CD14-positive monocyte (primary cell): ENCODE measurements at regions not wholly inside any gene's neighbourhood (a gene's known extent, or its start where the extent isn't known, plus 50 kb on each side); places are given as distances from the start of the nearest gene placed in this dataset.
A peak's percentile ranks its signal among the peaks of the same experiment; 100 is the strongest.

Experiments
- DNase-seq, 3 donors: peaks; one replicate each; pipeline ENCODE4 v3.0.0-alpha.2; 2011 to 2022
- H2AFZ ChIP-seq: 2 replicates; pipeline ENCODE4 v1.6.0; 2012; ENCODE audit warnings: mild to moderate bottlenecking, low read depth, low read length, inconsistent platforms; ENCODE audit not compliant: insufficient read depth, poor library complexity, severe bottlenecking
- H3K27ac ChIP-seq, 2 donors: 1 replicate in 1 of 2; 2 replicates in 1 of 2; pipeline ENCODE4 v1.5.1; 2012 to 2013; ENCODE audit warnings: low read length in 2 of 2, control low read depth in 1 of 2, inconsistent platforms in 1 of 2, low read depth in 1 of 2, mild to moderate bottlenecking in 1 of 2
- H3K27me3 ChIP-seq, 2 donors: one replicate each; pipeline versions ENCODE4 v1.6.0 to v1.6.1; 2011 to 2013; ENCODE audit warnings: low read length in 2 of 2; ENCODE audit not compliant: control insufficient read depth in 2 of 2, insufficient read depth in 2 of 2
- H3K36me3 ChIP-seq, 2 donors: replicated peaks in 1 of 2; 1 replicate in 1 of 2; 2 replicates in 1 of 2; pipeline versions ENCODE4 v1.5.1 to v1.6.1; 2012 to 2013; ENCODE audit warnings: low read length in 2 of 2, control low read depth in 1 of 2, inconsistent platforms in 1 of 2, mild to moderate bottlenecking in 1 of 2; ENCODE audit not compliant: insufficient read depth in 2 of 2, control insufficient read depth in 1 of 2
- H3K4me1 ChIP-seq, 2 donors: 1 replicate in 1 of 2; 2 replicates in 1 of 2; pipeline versions ENCODE4 v1.5.1 to v1.6.1; 2012 to 2013; ENCODE audit warnings: low read length in 2 of 2, control low read depth in 1 of 2, inconsistent platforms in 1 of 2, mild to moderate bottlenecking in 1 of 2, moderate library complexity in 1 of 2; ENCODE audit not compliant: insufficient read depth in 2 of 2, control insufficient read depth in 1 of 2
- H3K4me2 ChIP-seq: replicated peaks from 2 replicates; pipeline ENCODE3; 2012; ENCODE audit warnings: low read length, moderate library complexity, mild to moderate bottlenecking; ENCODE audit not compliant: poor library complexity, severe bottlenecking; ENCODE audit errors: extremely low read depth
- H3K4me3 ChIP-seq, 3 experiments: fragments of 200-600 bp in 1 of 3; sonication (generic) in 1 of 3; replicated peaks in 1 of 3; 1 replicate in 2 of 3; 2 replicates in 1 of 3; pipeline ENCODE4 v1.5.1; 2011 to 2013; ENCODE audit warnings: low read length in 3 of 3, mild to moderate bottlenecking in 3 of 3, control low read depth in 2 of 3, low read depth in 2 of 3, inconsistent platforms in 1 of 3, moderate library complexity in 1 of 3
- H3K79me2 ChIP-seq: 2 replicates; pipeline ENCODE4 v1.6.0; 2012; ENCODE audit warnings: mild to moderate bottlenecking, control low read depth, inconsistent platforms, low read length, moderate library complexity; ENCODE audit not compliant: insufficient read depth
- H3K9ac ChIP-seq: 2 replicates; pipeline ENCODE4 v1.6.0; 2017; ENCODE audit warnings: low read length, mild to moderate bottlenecking; ENCODE audit not compliant: insufficient read depth, poor library complexity, severe bottlenecking
- H3K9me3 ChIP-seq, 2 donors: replicated peaks in 1 of 2; 1 replicate in 1 of 2; 2 replicates in 1 of 2; pipeline versions ENCODE4 v1.5.1 to v1.6.1; 2012 to 2013; ENCODE audit warnings: low read length in 2 of 2, control low read depth in 1 of 2; ENCODE audit not compliant: control insufficient read depth in 1 of 2, insufficient read depth in 1 of 2
- H4K20me1 ChIP-seq: 2 replicates; pipeline ENCODE4 v1.6.0; 2012; ENCODE audit warnings: mild to moderate bottlenecking, low read length, control low read depth, moderate library complexity; ENCODE audit not compliant: insufficient read depth
- H3K27ac Mint-ChIP-seq, 7 donors: one replicate each; pipeline ENCODE4 v1.8.0; 2020; ENCODE audit warnings: mild to moderate bottlenecking in 7 of 7, mixed read lengths in 7 of 7, moderate library complexity in 6 of 7, inconsistent platforms in 2 of 7
- H3K27me3 Mint-ChIP-seq, 3 donors: one replicate each; pipeline ENCODE4 v1.8.0; 2021 to 2022; ENCODE audit warnings: low read depth in 3 of 3, mild to moderate bottlenecking in 3 of 3, mixed read lengths in 3 of 3, moderate library complexity in 3 of 3, inconsistent platforms in 1 of 3
- H3K36me3 Mint-ChIP-seq, 2 donors: one replicate each; pipeline ENCODE4 v1.8.0; 2020; ENCODE audit warnings: mixed read lengths in 2 of 2, inconsistent platforms in 1 of 2, mild to moderate bottlenecking in 1 of 2
- H3K4me1 Mint-ChIP-seq: one replicate; pipeline ENCODE4 v1.8.0; 2020; ENCODE audit warnings: mild to moderate bottlenecking, mixed read lengths
- H3K4me3 Mint-ChIP-seq, 2 donors: one replicate each; pipeline ENCODE4 v1.8.0; 2020; ENCODE audit warnings: mild to moderate bottlenecking in 2 of 2, mixed read lengths in 2 of 2, moderate library complexity in 1 of 2
- H3K9me3 Mint-ChIP-seq, 7 donors: one replicate each; pipeline ENCODE4 v1.8.0; 2020 to 2022; ENCODE audit warnings: mixed read lengths in 7 of 7, mild to moderate bottlenecking in 6 of 7, moderate library complexity in 6 of 7, inconsistent platforms in 2 of 7
- WGBS: methylation state at CpG from one replicate; pipeline ENCODE4 v1.1.5; 2013; ENCODE audit warnings: missing lambda C conversion rate; ENCODE audit not compliant: insufficient coverage; 5-methylcytosine and 5-hydroxymethylcytosine counted together
- intact Hi-C, 2 donors: fragments of 100-400 bp; cut with micrococcal nuclease; formaldehyde crosslinking; loops; one replicate each; pipeline versions ENCODE4 v1.15.0 to v1.15.1; 2023
- TF ChIP-seq, protein P1 (sequence below): fragments of 200-600 bp; IDR thresholded peaks from one replicate; pipeline ENCODE4 v1.8.0; 2022; ENCODE audit warnings: antibody characterized with exemption, mild to moderate bottlenecking

DNA sequence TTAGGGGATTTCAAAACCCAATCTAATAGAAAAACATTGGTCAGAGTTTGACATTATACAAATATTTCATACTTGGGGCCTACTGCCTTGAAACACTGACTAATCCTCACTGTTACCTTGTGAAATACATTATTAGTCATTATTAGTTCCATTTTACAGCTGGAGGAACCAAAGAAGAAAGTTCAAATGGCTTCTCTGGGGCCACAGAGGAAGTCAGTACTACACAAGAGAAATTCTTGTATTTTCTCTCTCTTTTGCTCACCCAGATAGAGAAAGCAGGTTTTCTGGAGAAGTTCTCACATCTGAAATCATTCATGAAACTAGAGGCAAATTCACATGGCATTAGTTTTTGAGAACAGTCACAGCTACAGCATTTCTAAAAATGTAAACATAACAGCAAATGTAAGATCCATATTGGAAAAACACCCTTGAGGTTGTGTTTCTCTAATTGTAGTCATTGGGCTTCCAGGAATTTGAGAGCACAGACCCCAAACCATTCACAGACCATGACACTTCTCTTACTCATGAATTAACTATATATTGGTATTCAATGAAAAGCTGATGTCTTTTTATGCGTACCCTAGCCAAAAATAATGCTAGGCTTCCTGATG is 83.0 kb downstream of the LLPH start:
- Histone ChIP-seq H3K4me2 (no peak overlapping the region), H3K36me3 (no peaks in the 10 kb centered on the region), H3K4me1 (peaks cover 0 to 5% of the 10 kb centered on the region in 2 donors), H3K27ac (peak overlapping the region in 1 of 2 donors; percentile 43), H3K4me3 (no peak overlapping the region), H3K9ac (no peak overlapping the region), H3K79me2 (no peaks in the 10 kb centered on the region), H2AFZ (peak overlapping the region; percentile 47), H4K20me1 (no peaks in the 10 kb centered on the region), H3K9me3 (no peaks in the 10 kb centered on the region), H3K27me3 (no peaks in the 10 kb centered on the region)
- peak; percentile 28 to 58 (median 37) for DNase-seq
- no CpG with 5 or more reads among the region's 1 CpG for WGBS
- intact Hi-C loops = no loop called here
- Mint-ChIP-seq H3K27me3 (peaks cover 0 to 1% (median 0%) of the 10 kb centered on the region in 3 donors), H3K4me1 (peaks cover 6% of the 10 kb centered on the region), H3K36me3 (no peaks in the 10 kb centered on the region), H3K27ac (peak overlapping the region in 3 of 7 donors; percentile 28 to 54 (median 35)), H3K9me3 (peaks cover 0 to 2% (median 0%) of the 10 kb centered on the region in 7 donors), H3K4me3 (no peak overlapping the region)
- TF ChIP-seq, protein P1, sequence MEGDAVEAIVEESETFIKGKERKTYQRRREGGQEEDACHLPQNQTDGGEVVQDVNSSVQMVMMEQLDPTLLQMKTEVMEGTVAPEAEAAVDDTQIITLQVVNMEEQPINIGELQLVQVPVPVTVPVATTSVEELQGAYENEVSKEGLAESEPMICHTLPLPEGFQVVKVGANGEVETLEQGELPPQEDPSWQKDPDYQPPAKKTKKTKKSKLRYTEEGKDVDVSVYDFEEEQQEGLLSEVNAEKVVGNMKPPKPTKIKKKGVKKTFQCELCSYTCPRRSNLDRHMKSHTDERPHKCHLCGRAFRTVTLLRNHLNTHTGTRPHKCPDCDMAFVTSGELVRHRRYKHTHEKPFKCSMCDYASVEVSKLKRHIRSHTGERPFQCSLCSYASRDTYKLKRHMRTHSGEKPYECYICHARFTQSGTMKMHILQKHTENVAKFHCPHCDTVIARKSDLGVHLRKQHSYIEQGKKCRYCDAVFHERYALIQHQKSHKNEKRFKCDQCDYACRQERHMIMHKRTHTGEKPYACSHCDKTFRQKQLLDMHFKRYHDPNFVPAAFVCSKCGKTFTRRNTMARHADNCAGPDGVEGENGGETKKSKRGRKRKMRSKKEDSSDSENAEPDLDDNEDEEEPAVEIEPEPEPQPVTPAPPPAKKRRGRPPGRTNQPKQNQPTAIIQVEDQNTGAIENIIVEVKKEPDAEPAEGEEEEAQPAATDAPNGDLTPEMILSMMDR = no peak

DNA sequence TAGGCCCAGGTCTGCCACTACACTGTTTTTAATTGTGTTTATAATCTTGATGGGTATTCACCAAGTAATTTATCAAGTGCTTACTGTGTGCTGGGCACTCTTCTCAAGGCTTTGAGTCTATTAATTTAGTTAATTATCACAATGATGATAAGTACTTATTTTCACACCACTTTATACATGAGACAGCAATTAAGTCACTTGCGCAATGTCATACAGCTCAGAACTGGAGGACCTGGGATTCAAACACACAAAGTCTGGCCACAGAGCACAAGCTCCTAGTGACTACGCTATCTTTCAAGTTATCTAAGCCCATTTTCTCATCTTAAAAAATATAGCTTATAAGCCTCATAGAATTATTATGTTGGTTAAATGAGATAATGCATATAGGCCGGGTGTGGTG is 85.0 kb downstream of the LLPH start:
- Histone ChIP-seq H3K4me2 (no peak overlapping the region), H2AFZ (no peak overlapping the region), H3K9me3 (no peaks in the 10 kb centered on the region), H3K4me1 (peaks cover 0 to 5% of the 10 kb centered on the region in 2 donors), H3K79me2 (no peaks in the 10 kb centered on the region), H3K27ac (no peak overlapping the region), H3K4me3 (no peak overlapping the region), H4K20me1 (no peaks in the 10 kb centered on the region), H3K9ac (no peak overlapping the region), H3K36me3 (no peaks in the 10 kb centered on the region), H3K27me3 (no peaks in the 10 kb centered on the region)
- H3K4me3 Mint-ChIP-seq = no peak overlapping the region
- no peak overlapping the region for H3K27ac Mint-ChIP-seq
- no peaks in the 10 kb centered on the region for H3K36me3 Mint-ChIP-seq
- H3K4me1 Mint-ChIP-seq = peaks cover 6% of the 10 kb centered on the region
- 100% methylated on average over 1 of the region's 3 CpGs for WGBS
- DNase-seq = no peak
- H3K27me3 Mint-ChIP-seq = peaks cover 0 to 1% (median 0%) of the 10 kb centered on the region in 3 donors
- intact Hi-C loops = no loop called here
- TF ChIP-seq, protein P1 = no peak
- peaks cover 0 to 2% (median 0%) of the 10 kb centered on the region in 7 donors for H3K9me3 Mint-ChIP-seq
